Left ventricle myocardium inferior (tissue), 1 donor: ENCODE measurements at regions not wholly inside any gene's neighbourhood (a gene's known extent, or its start where the extent isn't known, plus 50 kb on each side); places are given as distances from the start of the nearest gene placed in this dataset.

Experiments used
- DNase-seq: peaks from one replicate; pipeline ENCODE4 v3.0.0-alpha.2; 2020
- H3K27ac ChIP-seq: fragments of 200-600 bp; replicated peaks from 2 replicates; pipeline ENCODE4 v1.8.0; 2021
- H3K27me3 ChIP-seq: fragments of 200-600 bp; 2 replicates; pipeline ENCODE4 v1.8.0; 2021; ENCODE audit warnings: low read depth
- H3K36me3 ChIP-seq: fragments of 200-600 bp; 2 replicates; pipeline ENCODE4 v1.8.0; 2021
- H3K4me1 ChIP-seq: fragments of 200-600 bp; 2 replicates; pipeline ENCODE4 v1.8.0; 2021
- H3K4me3 ChIP-seq: fragments of 200-600 bp; 2 replicates; pipeline ENCODE4 v1.8.0; 2021; ENCODE audit warnings: mild to moderate bottlenecking, moderate library complexity
- H3K9me3 ChIP-seq: fragments of 200-600 bp; replicated peaks from 2 replicates; pipeline ENCODE4 v1.8.0; 2021
- intact Hi-C: fragments of 100-400 bp; cut with micrococcal nuclease; formaldehyde crosslinking; loops from one replicate; pipeline ENCODE4 v1.11.0; 2022
- TF ChIP-seq, protein P1 (sequence below): fragments of 200-600 bp; IDR thresholded peaks from 2 replicates; pipeline ENCODE4 v1.8.0; 2021; ENCODE audit warnings: antibody characterized with exemption, mild to moderate bottlenecking, borderline replicate concordance
- donor health status: DM: no; HTN: yes; CAD: no; lungs with severe emphysema.

DNA sequence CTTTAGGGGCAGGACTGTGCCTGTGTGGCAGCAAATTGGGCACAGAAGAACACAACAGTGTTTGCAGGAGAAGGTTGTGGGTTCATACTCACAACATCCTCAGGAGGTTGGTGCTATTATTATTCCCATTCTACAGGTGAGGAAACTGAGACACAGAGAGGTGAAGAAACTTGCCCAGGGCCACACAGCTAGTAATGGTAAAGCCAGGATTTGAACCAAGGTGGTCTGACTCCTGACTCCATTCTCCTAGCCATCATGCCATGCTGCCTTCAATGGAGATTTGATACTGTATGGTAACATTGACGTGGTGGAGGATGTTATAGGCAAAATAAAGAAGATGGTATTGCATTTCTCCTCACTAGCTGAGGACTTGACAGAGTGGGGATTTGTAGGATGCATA is 334.2 kb downstream of the RPS6KC1 start:
- TF ChIP-seq, protein P1, sequence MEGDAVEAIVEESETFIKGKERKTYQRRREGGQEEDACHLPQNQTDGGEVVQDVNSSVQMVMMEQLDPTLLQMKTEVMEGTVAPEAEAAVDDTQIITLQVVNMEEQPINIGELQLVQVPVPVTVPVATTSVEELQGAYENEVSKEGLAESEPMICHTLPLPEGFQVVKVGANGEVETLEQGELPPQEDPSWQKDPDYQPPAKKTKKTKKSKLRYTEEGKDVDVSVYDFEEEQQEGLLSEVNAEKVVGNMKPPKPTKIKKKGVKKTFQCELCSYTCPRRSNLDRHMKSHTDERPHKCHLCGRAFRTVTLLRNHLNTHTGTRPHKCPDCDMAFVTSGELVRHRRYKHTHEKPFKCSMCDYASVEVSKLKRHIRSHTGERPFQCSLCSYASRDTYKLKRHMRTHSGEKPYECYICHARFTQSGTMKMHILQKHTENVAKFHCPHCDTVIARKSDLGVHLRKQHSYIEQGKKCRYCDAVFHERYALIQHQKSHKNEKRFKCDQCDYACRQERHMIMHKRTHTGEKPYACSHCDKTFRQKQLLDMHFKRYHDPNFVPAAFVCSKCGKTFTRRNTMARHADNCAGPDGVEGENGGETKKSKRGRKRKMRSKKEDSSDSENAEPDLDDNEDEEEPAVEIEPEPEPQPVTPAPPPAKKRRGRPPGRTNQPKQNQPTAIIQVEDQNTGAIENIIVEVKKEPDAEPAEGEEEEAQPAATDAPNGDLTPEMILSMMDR, result no peak
- Histone ChIP-seq H3K27me3 (no peaks in the 10 kb centered on the region), H3K9me3 (peaks cover 12% of the 10 kb centered on the region), H3K36me3 (no peaks in the 10 kb centered on the region), H3K4me3 (no peak overlapping the region), H3K4me1 (peaks cover 7% of the 10 kb centered on the region), H3K27ac (no peak overlapping the region)
- DNase-seq, result no peak
- intact Hi-C loops, result no loop called here

DNA sequence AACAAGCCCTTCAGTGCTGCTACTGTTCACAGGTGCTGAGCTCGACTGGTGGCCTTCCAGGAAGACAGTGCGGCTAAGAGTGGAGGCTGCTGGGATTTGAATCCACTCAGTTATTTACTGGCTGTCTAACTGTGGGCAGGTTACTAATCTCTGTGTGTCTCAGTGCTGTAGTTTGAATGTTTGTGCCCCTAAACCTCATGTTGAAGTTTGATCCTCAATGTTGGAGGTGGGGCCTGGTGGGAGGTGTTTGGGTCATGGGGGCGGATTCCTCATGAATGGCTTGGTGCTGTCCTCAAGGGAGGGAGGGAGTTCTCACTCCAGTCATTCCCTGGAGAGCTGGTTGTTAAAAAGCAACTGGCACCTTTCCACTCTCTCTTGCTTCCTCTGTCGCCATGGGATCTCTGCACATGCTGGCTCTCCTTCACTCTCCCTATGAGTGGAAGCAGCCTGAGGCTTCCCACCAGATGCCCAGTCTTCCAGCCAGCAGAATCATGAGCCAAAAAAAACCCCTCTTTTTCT is 334.8 kb downstream of the RPS6KC1 start:
- H3K36me3 ChIP-seq, result no peaks in the 10 kb centered on the region
- TF ChIP-seq, protein P1, result no peak
- H3K4me3 ChIP-seq, result no peak overlapping the region
- H3K4me1 ChIP-seq, result peaks cover 7% of the 10 kb centered on the region
- peaks cover 12% of the 10 kb centered on the region for H3K9me3 ChIP-seq
- no peak for DNase-seq
- intact Hi-C loops, result no loop called here
- no peak overlapping the region for H3K27ac ChIP-seq
- no peaks in the 10 kb centered on the region for H3K27me3 ChIP-seq

DNA sequence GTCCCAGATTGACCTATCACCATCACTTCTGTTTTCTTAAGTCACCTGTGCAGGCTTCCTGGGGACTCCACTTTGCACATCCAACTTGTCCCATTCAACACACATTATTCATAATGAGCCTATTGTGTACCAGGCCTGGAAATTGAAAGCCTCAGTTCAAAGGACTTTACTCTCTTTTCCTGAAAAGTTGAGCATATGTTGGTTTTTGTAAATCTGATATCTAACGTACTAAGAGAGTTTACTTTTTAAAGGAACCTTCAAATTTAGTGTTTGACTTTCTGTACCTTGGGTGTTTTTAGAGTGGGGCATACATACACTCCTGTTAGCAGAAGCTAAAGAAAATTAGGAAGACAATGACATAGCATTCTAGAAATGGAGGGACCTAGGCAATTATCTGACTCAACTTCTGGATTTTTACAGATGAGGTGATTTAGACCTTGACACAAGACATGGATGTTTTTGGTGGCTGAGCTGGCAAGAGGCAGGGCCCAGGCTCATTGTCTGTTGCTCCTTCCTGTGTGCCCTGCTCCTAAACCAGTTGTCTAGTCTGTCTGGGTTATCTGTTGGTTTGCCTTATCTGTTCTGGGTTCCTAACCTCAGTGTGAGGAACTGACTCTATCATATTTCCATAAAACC is 336.5 kb downstream of the RPS6KC1 start:
- H3K36me3 ChIP-seq, result no peaks in the 10 kb centered on the region
- H3K4me3 ChIP-seq, result no peak overlapping the region
- TF ChIP-seq, protein P1, result no peak
- H3K27ac ChIP-seq, result no peak overlapping the region
- H3K9me3 ChIP-seq, result peaks cover 12% of the 10 kb centered on the region
- H3K4me1 ChIP-seq, result peaks cover 1% of the 10 kb centered on the region
- intact Hi-C loops, result no loop called here
- no peak for DNase-seq
- no peaks in the 10 kb centered on the region for H3K27me3 ChIP-seq

GRCh38 chr1:213388199-213388598 is 337.2 kb downstream of the RPS6KC1 start:
- Histone ChIP-seq H3K36me3 (no peaks in the 10 kb centered on the region), H3K27ac (no peak overlapping the region), H3K4me1 (no peaks in the 10 kb centered on the region), H3K9me3 (peaks cover 7% of the 10 kb centered on the region), H3K27me3 (no peaks in the 10 kb centered on the region), H3K4me3 (no peak overlapping the region)
- TF ChIP-seq, protein P1, result no peak
- intact Hi-C loops, result no loop called here
- DNase-seq, result no peak

DNA sequence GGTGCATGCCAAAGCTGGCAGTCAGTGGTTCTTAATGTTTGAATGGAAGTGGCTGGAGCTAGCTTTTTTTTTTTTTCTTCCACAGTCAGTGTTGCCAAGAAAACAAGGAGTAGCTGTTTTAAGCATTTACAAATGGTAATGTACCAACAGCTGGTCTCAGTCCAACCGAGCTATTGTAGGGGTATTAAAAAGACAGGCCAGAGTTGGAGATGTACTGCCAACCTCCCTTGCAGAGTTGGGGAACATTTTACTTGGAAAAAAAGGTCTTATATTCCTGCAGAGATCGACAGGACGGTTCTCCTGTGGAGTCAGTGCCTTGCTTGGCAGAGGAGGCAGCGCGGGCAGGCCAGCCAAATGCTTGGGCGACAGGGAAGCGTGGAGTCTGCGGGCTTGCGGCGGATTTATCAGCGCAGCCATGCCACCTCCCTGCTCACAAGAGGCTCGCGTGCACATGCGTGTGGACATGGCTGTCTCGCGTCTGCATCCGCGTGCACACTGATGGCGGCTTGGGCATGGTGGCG is 338.1 kb downstream of the RPS6KC1 start:
- DNase-seq, result no peak
- H3K4me1 ChIP-seq, result no peaks in the 10 kb centered on the region
- H3K9me3 ChIP-seq, result no peaks in the 10 kb centered on the region
- H3K27ac ChIP-seq, result no peak overlapping the region
- H3K36me3 ChIP-seq, result no peaks in the 10 kb centered on the region
- TF ChIP-seq, protein P1, result no peak
- intact Hi-C loops, result no loop called here
- no peaks in the 10 kb centered on the region for H3K27me3 ChIP-seq
- H3K4me3 ChIP-seq, result no peak overlapping the region
